ENCODE measurements at regions not wholly inside any gene's neighbourhood (a gene's known extent, or its start where the extent isn't known, plus 50 kb on each side); places are given as distances from the start of the nearest gene placed in this dataset.

DNA sequence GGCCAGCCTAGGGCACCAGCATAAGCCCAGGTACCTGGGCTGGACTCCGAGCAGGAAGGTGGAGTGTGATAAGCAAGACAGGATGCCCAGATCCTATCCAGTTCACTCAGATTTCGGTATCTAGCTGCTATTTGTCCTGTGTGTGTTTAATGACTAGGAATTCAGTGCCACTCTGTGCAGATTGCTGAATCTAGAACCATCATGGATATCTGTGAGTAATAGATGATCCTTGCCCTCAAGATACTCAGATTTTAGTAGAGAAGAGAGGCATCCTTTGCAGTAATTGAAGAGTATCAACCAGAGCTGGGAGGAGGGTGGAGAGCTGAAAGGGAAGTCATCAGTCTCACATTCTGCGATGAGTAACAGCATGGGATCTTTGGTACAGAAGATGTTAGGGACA lies 155.0 kb upstream of the ARID1B start:
- TF ChIP-seq, protein P1, sequence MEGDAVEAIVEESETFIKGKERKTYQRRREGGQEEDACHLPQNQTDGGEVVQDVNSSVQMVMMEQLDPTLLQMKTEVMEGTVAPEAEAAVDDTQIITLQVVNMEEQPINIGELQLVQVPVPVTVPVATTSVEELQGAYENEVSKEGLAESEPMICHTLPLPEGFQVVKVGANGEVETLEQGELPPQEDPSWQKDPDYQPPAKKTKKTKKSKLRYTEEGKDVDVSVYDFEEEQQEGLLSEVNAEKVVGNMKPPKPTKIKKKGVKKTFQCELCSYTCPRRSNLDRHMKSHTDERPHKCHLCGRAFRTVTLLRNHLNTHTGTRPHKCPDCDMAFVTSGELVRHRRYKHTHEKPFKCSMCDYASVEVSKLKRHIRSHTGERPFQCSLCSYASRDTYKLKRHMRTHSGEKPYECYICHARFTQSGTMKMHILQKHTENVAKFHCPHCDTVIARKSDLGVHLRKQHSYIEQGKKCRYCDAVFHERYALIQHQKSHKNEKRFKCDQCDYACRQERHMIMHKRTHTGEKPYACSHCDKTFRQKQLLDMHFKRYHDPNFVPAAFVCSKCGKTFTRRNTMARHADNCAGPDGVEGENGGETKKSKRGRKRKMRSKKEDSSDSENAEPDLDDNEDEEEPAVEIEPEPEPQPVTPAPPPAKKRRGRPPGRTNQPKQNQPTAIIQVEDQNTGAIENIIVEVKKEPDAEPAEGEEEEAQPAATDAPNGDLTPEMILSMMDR (IDR thresholded peaks at IDR 0.05): no peak
- TF ChIP-seq POLR2AphosphoS5 (IDR thresholded peaks at IDR 0.05) (no peak), POLR2A (IDR thresholded peaks at IDR 0.05) (no peak)

Measured in upper lobe of left lung (tissue), 4 donors.